Esophagus squamous epithelium (tissue), 4 donors: ENCODE measurements at regions not wholly inside any gene's neighbourhood (a gene's known extent, or its start where the extent isn't known, plus 50 kb on each side); places are given as distances from the start of the nearest gene placed in this dataset.

Experiments
- CTCF ChIP-seq, 6 experiments: fragments of 450-650 bp in 4 of 6; fragments of 200-600 bp in 2 of 6; sonication (generic) in 2 of 6; IDR thresholded peaks; one replicate each; pipeline ENCODE4 v1.5.1; 2016 to 2019; ENCODE audit warnings: antibody characterized with exemption in 6 of 6, mild to moderate bottlenecking in 4 of 6, moderate library complexity in 4 of 6
- POLR2A ChIP-seq, 4 donors: fragments of 450-650 bp; IDR thresholded peaks; one replicate each; pipeline ENCODE4 v1.6.1; 2017; ENCODE audit warnings: antibody characterized with exemption in 4 of 4, mild to moderate bottlenecking in 4 of 4, moderate library complexity in 3 of 4

- TF ChIP-seq CTCF (IDR thresholded peaks at IDR 0.05) = no peak
- no peak for TF ChIP-seq POLR2A (IDR thresholded peaks at IDR 0.05)
Measured at GRCh38 chr10:120229641-120230040, 227.4 kb upstream of the PLPP4 start.
